Adrenal gland (tissue), 9 donors: ENCODE measurements at regions not wholly inside any gene's neighbourhood (a gene's known extent, or its start where the extent isn't known, plus 50 kb on each side); places are given as distances from the start of the nearest gene placed in this dataset.

Source experiments
- DNase-seq, 7 donors: peaks; one replicate each; pipeline ENCODE4 v3.0.0-alpha.2; 2019 to 2020
- H3K27ac ChIP-seq, 5 donors: fragments of 200-600 bp; sonication (generic) in 4 of 5; 1 replicate in 3 of 5; 2 replicates in 2 of 5; pipeline versions ENCODE4 v1.5.1 to v1.8.0; 2016 to 2020; ENCODE audit warnings: mild to moderate bottlenecking in 1 of 5
- H3K27me3 ChIP-seq: fragments of 200-600 bp; 2 replicates; pipeline ENCODE4 v1.8.0; 2021
- H3K36me3 ChIP-seq, 2 donors: fragments of 200-600 bp; replicated peaks in 1 of 2; 1 replicate in 1 of 2; 2 replicates in 1 of 2; pipeline versions ENCODE4 v1.5.1 to v1.8.0; 2018 to 2022
- H3K4me1 ChIP-seq, 2 donors: fragments of 200-600 bp; replicated peaks in 1 of 2; 1 replicate in 1 of 2; 2 replicates in 1 of 2; pipeline versions ENCODE4 v1.5.1 to v1.8.0; 2018 to 2021
- H3K4me3 ChIP-seq, 4 donors: fragments of 200-600 bp; sonication (generic) in 3 of 4; one replicate each; pipeline ENCODE4 v1.5.1; 2016 to 2018
- H3K9me3 ChIP-seq, 3 donors: fragments of 200-600 bp; sonication (generic) in 1 of 3; replicated peaks in 1 of 3; 1 replicate in 2 of 3; 2 replicates in 1 of 3; pipeline versions ENCODE4 v1.5.1 to v1.8.0; 2016 to 2021
- CTCF ChIP-seq, 6 experiments: fragments of 450-650 bp in 4 of 6; fragments of 200-600 bp in 2 of 6; sonication (generic) in 1 of 6; IDR thresholded peaks; 1 replicate in 5 of 6; 2 replicates in 1 of 6; pipeline versions ENCODE4 v1.5.1 to v1.8.0; 2016 to 2021; ENCODE audit warnings: antibody characterized with exemption in 6 of 6, mild to moderate bottlenecking in 2 of 6, moderate library complexity in 1 of 6
- POLR2A ChIP-seq, 2 donors: fragments of 450-650 bp; IDR thresholded peaks; one replicate each; pipeline ENCODE4 v1.6.1; 2017; ENCODE audit warnings: antibody characterized with exemption in 2 of 2, mild to moderate bottlenecking in 2 of 2, moderate library complexity in 1 of 2
- WGBS, 4 donors: extraction: QIAGEN DNeasy Blood & Tissue Kit in 2 of 4; methylation state at CpG; one replicate each; pipeline versions ENCODE4 v1.1.5 to v1.1.7; 2013 to 2017; 5-methylcytosine and 5-hydroxymethylcytosine counted together
- intact Hi-C, 2 donors: fragments of 100-400 bp; cut with DNase I; formaldehyde crosslinking; loops; one replicate each; pipeline versions ENCODE4 v1.14.1 to v1.15.0; 2022 to 2023
- donor health status: healthy with polysubstance abuse.
- donor health status: Bipolar disorder and iron deficiency.
- donor health status: DM: yes; HTN: yes; CAD: no.
- donor health status: DM: no; HTN: no; CAD: no.
- donor health status: DM: no; HTN: no; CAD: no.

- TF ChIP-seq POLR2A (IDR thresholded peaks at IDR 0.05) (no peak), CTCF (IDR thresholded peaks at IDR 0.05) (no peak)
- H3K4me1 ChIP-seq, result no peaks in the 10 kb centered on the region
- no peak overlapping the region for H3K27ac ChIP-seq
- DNase-seq, result no peak
- no peaks in the 10 kb centered on the region for H3K36me3 ChIP-seq
- intact Hi-C loops, result no loop called here
- WGBS, 4 donors, result 43 to 51% (median 46%) methylated on average over 6 of the region's 6 CpGs
- no peaks in the 10 kb centered on the region for H3K27me3 ChIP-seq
- no peak overlapping the region for H3K4me3 ChIP-seq
- H3K9me3 ChIP-seq, result peaks cover 0 to 9% (median 0%) of the 10 kb centered on the region in 3 donors
Observed at GRCh38 chr2:6700335-6700734, 165.4 kb downstream of the CMPK2 start.

- Histone ChIP-seq H3K4me1 (no peaks in the 10 kb centered on the region), H3K9me3 (peaks cover 0 to 9% (median 0%) of the 10 kb centered on the region in 3 donors), H3K4me3 (no peak overlapping the region), H3K27me3 (no peaks in the 10 kb centered on the region), H3K36me3 (no peaks in the 10 kb centered on the region), H3K27ac (no peak overlapping the region)
- WGBS, 4 donors, result 92 to 100% (median 97%) methylated on average over 1 of the region's 1 CpG
- TF ChIP-seq POLR2A (IDR thresholded peaks at IDR 0.05) (no peak), CTCF (IDR thresholded peaks at IDR 0.05) (no peak)
- no peak for DNase-seq
- intact Hi-C loops, result no loop called here
Observed at GRCh38 chr2:6704077-6704476, 161.6 kb downstream of the CMPK2 start.

- intact Hi-C loops, result no loop called here
- no peaks in the 10 kb centered on the region for H3K9me3 ChIP-seq
- no peaks in the 10 kb centered on the region for H3K36me3 ChIP-seq
- 84 to 100% (median 91%) methylated on average over 2 of the region's 2 CpGs for WGBS, 4 donors
- H3K27ac ChIP-seq, result no peak overlapping the region
- no peak for DNase-seq
- no peaks in the 10 kb centered on the region for H3K27me3 ChIP-seq
- H3K4me3 ChIP-seq, result no peak overlapping the region
- TF ChIP-seq CTCF (IDR thresholded peaks at IDR 0.05), result no peak
- no peak for TF ChIP-seq POLR2A (IDR thresholded peaks at IDR 0.05)
- no peaks in the 10 kb centered on the region for H3K4me1 ChIP-seq
Observed at GRCh38 chr2:6721395-6721794, 144.3 kb downstream of the CMPK2 start.

GRCh38 chr2:6722574-6722973 lies 143.1 kb downstream of the CMPK2 start:
- intact Hi-C loops, result no loop called here
- Histone ChIP-seq H3K27me3 (no peaks in the 10 kb centered on the region), H3K9me3 (no peaks in the 10 kb centered on the region), H3K36me3 (no peaks in the 10 kb centered on the region), H3K4me3 (no peak overlapping the region), H3K4me1 (no peaks in the 10 kb centered on the region), H3K27ac (no peak overlapping the region)
- WGBS, 4 donors, result 91 to 99% (median 92%) methylated on average over 2 of the region's 2 CpGs
- no peak for TF ChIP-seq POLR2A (IDR thresholded peaks at IDR 0.05)
- TF ChIP-seq CTCF (IDR thresholded peaks at IDR 0.05), result no peak
- DNase-seq, result no peak
